CD4-positive, alpha-beta T cell treated with Interleukin-12 subunit alpha and Interleukin-12 subunit beta, for 1 hour (primary cell): ENCODE measurements at regions not wholly inside any gene's neighbourhood (a gene's known extent, or its start where the extent isn't known, plus 50 kb on each side); places are given as distances from the start of the nearest gene placed in this dataset.

Experiments
- DNase-seq: peaks from one replicate; pipeline ENCODE4 v3.0.0-alpha.2; 2020

- no peak for DNase-seq
Measured at GRCh38 chr19:31610018-31610417, 260.8 kb upstream of the TSHZ3 start.

GRCh38 chr19:31611046-31611877, 262.0 kb upstream of the TSHZ3 start:
- DNase-seq, result no peak

GRCh38 chr19:31612873-31613272, 263.6 kb upstream of the TSHZ3 start:
- DNase-seq, result no peak

- no peak for DNase-seq
Measured at GRCh38 chr19:31613683-31614219, 264.5 kb upstream of the TSHZ3 start.

- DNase-seq, result no peak
Measured at GRCh38 chr19:31616031-31616430, 266.8 kb upstream of the TSHZ3 start.

GRCh38 chr19:31617010-31617585, 267.9 kb upstream of the TSHZ3 start:
- DNase-seq, result no peak

GRCh38 chr19:31625056-31625455, 275.8 kb upstream of the TSHZ3 start:
- DNase-seq, result no peak

- no peak for DNase-seq
Measured at GRCh38 chr19:31625575-31625974, 276.3 kb upstream of the TSHZ3 start.

- DNase-seq, result no peak
Measured at GRCh38 chr19:31626941-31627340, 277.7 kb upstream of the TSHZ3 start.

- no peak for DNase-seq
Measured at GRCh38 chr19:31627620-31628365, 278.6 kb upstream of the TSHZ3 start.

- DNase-seq, result no peak
Measured at GRCh38 chr19:31629579-31630363, 280.5 kb upstream of the TSHZ3 start.

- no peak for DNase-seq
Measured at GRCh38 chr19:31633014-31633413, 283.8 kb upstream of the TSHZ3 start.

GRCh38 chr19:31639306-31639705, 290.1 kb upstream of the TSHZ3 start:
- no peak for DNase-seq

GRCh38 chr19:31641591-31641990, 292.4 kb upstream of the TSHZ3 start:
- no peak for DNase-seq

GRCh38 chr19:31648347-31648746, 299.1 kb upstream of the TSHZ3 start:
- no peak for DNase-seq

- DNase-seq, result no peak
Measured at GRCh38 chr19:31656507-31656906, 307.3 kb upstream of the TSHZ3 start.

- DNase-seq, result no peak
Measured at GRCh38 chr19:31658993-31659896, 310.0 kb upstream of the TSHZ3 start.

GRCh38 chr19:31659897-31660210, 310.6 kb upstream of the TSHZ3 start:
- no peak for DNase-seq

GRCh38 chr19:31664096-31664495, 314.9 kb upstream of the TSHZ3 start:
- no peak for DNase-seq

GRCh38 chr19:31664997-31665396, 315.8 kb upstream of the TSHZ3 start:
- DNase-seq, result no peak

- DNase-seq, result no peak
Measured at GRCh38 chr19:31666126-31666525, 316.9 kb upstream of the TSHZ3 start.

- DNase-seq, result no peak
Measured at GRCh38 chr19:31667106-31667505, 317.9 kb upstream of the TSHZ3 start.
